Activated CD4-positive, alpha-beta memory T cell treated with anti-CD3 and anti-CD28 coated beads for 36 hours (primary cell): ENCODE measurements at regions not wholly inside any gene's neighbourhood (a gene's known extent, or its start where the extent isn't known, plus 50 kb on each side); places are given as distances from the start of the nearest gene placed in this dataset.

ENCODE experiments used
- CTCF ChIA-PET: fragments of 350-600 bp; sonication (Branson Sonifier 250); formaldehyde crosslinking; loops from one replicate; lab custom pipeline; 2021; ENCODE audit warnings: antibody characterized with exemption, inconsistent platforms; lab: Charles Lee
- POLR2A ChIA-PET: fragments of 350-600 bp; sonication (Branson Sonifier 250); formaldehyde crosslinking; loops from one replicate; lab custom pipeline; 2021; ENCODE audit warnings: antibody characterized with exemption; lab: Charles Lee
- DNase-seq: peaks from one replicate; pipeline ENCODE4 v3.0.0-alpha.2; 2020
- H3K27ac Mint-ChIP-seq: one replicate; pipeline ENCODE4 v1.8.0; 2021; ENCODE audit warnings: mixed read lengths
- H3K27me3 Mint-ChIP-seq: one replicate; pipeline ENCODE4 v1.8.0; 2021; ENCODE audit warnings: mixed read lengths
- H3K36me3 Mint-ChIP-seq: one replicate; pipeline ENCODE4 v1.8.0; 2021; ENCODE audit warnings: mixed read lengths
- H3K4me1 Mint-ChIP-seq: one replicate; pipeline ENCODE4 v1.8.0; 2021; ENCODE audit warnings: low read depth, mixed read lengths
- H3K4me3 Mint-ChIP-seq: one replicate; pipeline ENCODE4 v1.8.0; 2021; ENCODE audit warnings: mild to moderate bottlenecking, mixed read lengths
- H3K9me3 Mint-ChIP-seq: one replicate; pipeline ENCODE4 v1.8.0; 2021; ENCODE audit warnings: mixed read lengths
- intact Hi-C: fragments of 100-400 bp; cut with micrococcal nuclease; formaldehyde crosslinking; loops from one replicate; pipeline ENCODE4 v1.15.1; 2023

GRCh38 chr9:113755433-113755832, 120.7 kb upstream of the ZNF618 start:
- peaks cover 31% of the 10 kb centered on the region for H3K27me3 Mint-ChIP-seq
- intact Hi-C loops, result no loop called here
- H3K9me3 Mint-ChIP-seq, result peaks cover 4% of the 10 kb centered on the region
- no peak overlapping the region for H3K27ac Mint-ChIP-seq
- POLR2A ChIA-PET, result no interaction called here
- H3K4me1 Mint-ChIP-seq, result no peaks in the 10 kb centered on the region
- DNase-seq, result no peak
- CTCF ChIA-PET, result no interaction called here
- H3K4me3 Mint-ChIP-seq, result no peak overlapping the region
- no peaks in the 10 kb centered on the region for H3K36me3 Mint-ChIP-seq

- peaks cover 4% of the 10 kb centered on the region for H3K9me3 Mint-ChIP-seq
- no peak overlapping the region for H3K4me3 Mint-ChIP-seq
- H3K36me3 Mint-ChIP-seq, result no peaks in the 10 kb centered on the region
- POLR2A ChIA-PET, result no interaction called here
- intact Hi-C loops, result no loop called here
- no peak for DNase-seq
- CTCF ChIA-PET, result no interaction called here
- H3K27me3 Mint-ChIP-seq, result peaks cover 32% of the 10 kb centered on the region
- H3K27ac Mint-ChIP-seq, result no peak overlapping the region
- no peaks in the 10 kb centered on the region for H3K4me1 Mint-ChIP-seq
Observed at GRCh38 chr9:113756476-113757192, 119.5 kb upstream of the ZNF618 start.

- no peaks in the 10 kb centered on the region for H3K36me3 Mint-ChIP-seq
- CTCF ChIA-PET, result interaction anchor here (1.3 kb wide), 1 partner anchor 44 kb away, joined by 4 read pairs; no protein-coding TSS in a partner anchor
Observed at GRCh38 chr9:113763429-113763828, 112.7 kb upstream of the ZNF618 start.

GRCh38 chr9:113764572-113764971, 111.5 kb upstream of the ZNF618 start:
- intact Hi-C loops, result no loop called here
- peaks cover 11% of the 10 kb centered on the region for H3K9me3 Mint-ChIP-seq
- POLR2A ChIA-PET, result no interaction called here

More at GRCh38 chr9:113763429-113763828, 112.7 kb upstream of the ZNF618 start:
- intact Hi-C loops, result no loop called here
- H3K9me3 Mint-ChIP-seq, result peaks cover 14% of the 10 kb centered on the region
- H3K27ac Mint-ChIP-seq, result no peak overlapping the region
- H3K4me1 Mint-ChIP-seq, result no peaks in the 10 kb centered on the region
- peaks cover 32% of the 10 kb centered on the region for H3K27me3 Mint-ChIP-seq
- no peak for DNase-seq
- POLR2A ChIA-PET, result no interaction called here
- no peak overlapping the region for H3K4me3 Mint-ChIP-seq

GRCh38 chr9:113769412-113769811, 106.7 kb upstream of the ZNF618 start:
- H3K9me3 Mint-ChIP-seq, result peaks cover 9% of the 10 kb centered on the region
- ChIA-PET CTCF (no interaction called here), POLR2A (interaction anchor here (0.6 kb wide), 1 partner anchor 34 kb away, joined by 3 read pairs; no protein-coding TSS in a partner anchor)
- intact Hi-C loops, result no loop called here
- no peaks in the 10 kb centered on the region for H3K36me3 Mint-ChIP-seq
- no peak for DNase-seq
- H3K27me3 Mint-ChIP-seq, result peaks cover 19% of the 10 kb centered on the region
- no peaks in the 10 kb centered on the region for H3K4me1 Mint-ChIP-seq
- no peak overlapping the region for H3K27ac Mint-ChIP-seq
- no peak overlapping the region for H3K4me3 Mint-ChIP-seq

More at GRCh38 chr9:113764572-113764971, 111.5 kb upstream of the ZNF618 start:
- Mint-ChIP-seq H3K4me3 (no peak overlapping the region), H3K36me3 (no peaks in the 10 kb centered on the region), H3K27me3 (peaks cover 26% of the 10 kb centered on the region), H3K4me1 (no peaks in the 10 kb centered on the region), H3K27ac (no peak overlapping the region)
- no peak for DNase-seq
- CTCF ChIA-PET, result no interaction called here

GRCh38 chr9:113770396-113770795, 105.7 kb upstream of the ZNF618 start:
- Mint-ChIP-seq H3K4me1 (no peaks in the 10 kb centered on the region), H3K4me3 (no peak overlapping the region), H3K9me3 (peaks cover 9% of the 10 kb centered on the region), H3K36me3 (no peaks in the 10 kb centered on the region), H3K27ac (no peak overlapping the region), H3K27me3 (peaks cover 12% of the 10 kb centered on the region)
- DNase-seq, result no peak
- intact Hi-C loops, result no loop called here
- ChIA-PET POLR2A (no interaction called here), CTCF (no interaction called here)

GRCh38 chr9:113771199-113771598, 104.9 kb upstream of the ZNF618 start:
- Mint-ChIP-seq H3K9me3 (peaks cover 9% of the 10 kb centered on the region), H3K4me1 (no peaks in the 10 kb centered on the region), H3K4me3 (no peak overlapping the region), H3K27ac (no peak overlapping the region), H3K27me3 (peaks cover 8% of the 10 kb centered on the region), H3K36me3 (no peaks in the 10 kb centered on the region)
- ChIA-PET POLR2A (no interaction called here), CTCF (no interaction called here)
- DNase-seq, result no peak
- intact Hi-C loops, result no loop called here

GRCh38 chr9:113772121-113772810, 103.8 kb upstream of the ZNF618 start:
- no peak overlapping the region for H3K27ac Mint-ChIP-seq
- no peaks in the 10 kb centered on the region for H3K4me1 Mint-ChIP-seq
- H3K9me3 Mint-ChIP-seq, result peaks cover 2% of the 10 kb centered on the region
- H3K27me3 Mint-ChIP-seq, result peaks cover 10% of the 10 kb centered on the region
- POLR2A ChIA-PET, result no interaction called here
- CTCF ChIA-PET, result no interaction called here
- intact Hi-C loops, result no loop called here
- no peak overlapping the region for H3K4me3 Mint-ChIP-seq
- H3K36me3 Mint-ChIP-seq, result no peaks in the 10 kb centered on the region
- DNase-seq, result no peak

GRCh38 chr9:113774963-113775362, 101.1 kb upstream of the ZNF618 start:
- H3K27ac Mint-ChIP-seq, result no peak overlapping the region
- POLR2A ChIA-PET, result no interaction called here
- H3K27me3 Mint-ChIP-seq, result peaks cover 4% of the 10 kb centered on the region
- no peaks in the 10 kb centered on the region for H3K4me1 Mint-ChIP-seq
- DNase-seq, result no peak
- CTCF ChIA-PET, result no interaction called here
- no peaks in the 10 kb centered on the region for H3K36me3 Mint-ChIP-seq
- no peaks in the 10 kb centered on the region for H3K9me3 Mint-ChIP-seq
- no peak overlapping the region for H3K4me3 Mint-ChIP-seq
- intact Hi-C loops, result no loop called here

- Mint-ChIP-seq H3K27me3 (peaks cover 4% of the 10 kb centered on the region), H3K36me3 (no peaks in the 10 kb centered on the region), H3K4me3 (no peak overlapping the region), H3K9me3 (no peaks in the 10 kb centered on the region), H3K27ac (no peak overlapping the region), H3K4me1 (no peaks in the 10 kb centered on the region)
- DNase-seq, result no peak
- POLR2A ChIA-PET, result no interaction called here
- CTCF ChIA-PET, result no interaction called here
- intact Hi-C loops, result no loop called here
Observed at GRCh38 chr9:113775749-113776148, 100.4 kb upstream of the ZNF618 start.

GRCh38 chr9:113776194-113776593, 99.9 kb upstream of the ZNF618 start:
- H3K9me3 Mint-ChIP-seq, result no peaks in the 10 kb centered on the region
- no peaks in the 10 kb centered on the region for H3K4me1 Mint-ChIP-seq
- no peak for DNase-seq
- H3K27ac Mint-ChIP-seq, result no peak overlapping the region
- peaks cover 3% of the 10 kb centered on the region for H3K27me3 Mint-ChIP-seq
- intact Hi-C loops, result no loop called here
- POLR2A ChIA-PET, result no interaction called here
- CTCF ChIA-PET, result no interaction called here
- H3K4me3 Mint-ChIP-seq, result no peak overlapping the region
- no peaks in the 10 kb centered on the region for H3K36me3 Mint-ChIP-seq

GRCh38 chr9:113781381-113781780, 94.7 kb upstream of the ZNF618 start:
- DNase-seq, result no peak
- Mint-ChIP-seq H3K9me3 (no peaks in the 10 kb centered on the region), H3K27me3 (peaks cover 4% of the 10 kb centered on the region), H3K36me3 (no peaks in the 10 kb centered on the region), H3K4me1 (no peaks in the 10 kb centered on the region), H3K4me3 (no peak overlapping the region), H3K27ac (no peak overlapping the region)
- intact Hi-C loops, result no loop called here
- POLR2A ChIA-PET, result no interaction called here
- CTCF ChIA-PET, result no interaction called here

GRCh38 chr9:113781896-113782295, 94.2 kb upstream of the ZNF618 start:
- H3K27ac Mint-ChIP-seq, result no peak overlapping the region
- H3K9me3 Mint-ChIP-seq, result no peaks in the 10 kb centered on the region
- peaks cover 3% of the 10 kb centered on the region for H3K27me3 Mint-ChIP-seq
- intact Hi-C loops, result no loop called here
- H3K4me1 Mint-ChIP-seq, result no peaks in the 10 kb centered on the region
- CTCF ChIA-PET, result no interaction called here
- no peak for DNase-seq
- H3K4me3 Mint-ChIP-seq, result no peak overlapping the region
- POLR2A ChIA-PET, result no interaction called here
- no peaks in the 10 kb centered on the region for H3K36me3 Mint-ChIP-seq
